Astrocyte of the hippocampus (primary cell): ENCODE measurements at regions not wholly inside any gene's neighbourhood (a gene's known extent, or its start where the extent isn't known, plus 50 kb on each side); places are given as distances from the start of the nearest gene placed in this dataset.
A peak's percentile ranks its signal among the peaks of the same experiment; 100 is the strongest.

Experiments
- DNase-seq: peaks from one replicate; pipeline ENCODE4 v3.0.0; 2011; ENCODE audit warnings: low read depth, low spot score

GRCh38 chr6:225907-226306 is 66.4 kb upstream of the DUSP22 start:
- DNase-seq, result no peak

- DNase-seq, result no peak
These were observed 65.7 kb upstream of the DUSP22 start for GRCh38 chr6:226516-227073.

- DNase-seq, result no peak
These were observed 65.1 kb upstream of the DUSP22 start for GRCh38 chr6:227074-227782.

- DNase-seq, result no peak
These were observed 64.4 kb upstream of the DUSP22 start for GRCh38 chr6:227812-228338.

- no peak for DNase-seq
These were observed 63.2 kb upstream of the DUSP22 start for GRCh38 chr6:228881-229651.

GRCh38 chr6:231779-232178 is 60.5 kb upstream of the DUSP22 start:
- DNase-seq, result no peak

- DNase-seq, result no peak
These were observed 59.2 kb upstream of the DUSP22 start for GRCh38 chr6:232982-233640.

GRCh38 chr6:234706-235372 is 57.4 kb upstream of the DUSP22 start:
- DNase-seq, result no peak

- peak; percentile 27 for DNase-seq
These were observed 56.4 kb upstream of the DUSP22 start for GRCh38 chr6:235763-236360.

GRCh38 chr6:236519-236918 is 55.8 kb upstream of the DUSP22 start:
- DNase-seq, result no peak

GRCh38 chr6:240151-240550 is 52.1 kb upstream of the DUSP22 start:
- DNase-seq, result no peak

- no peak for DNase-seq
These were observed 50.9 kb upstream of the DUSP22 start for GRCh38 chr6:241336-241865.
